ENCODE measurements at regions not wholly inside any gene's neighbourhood (a gene's known extent, or its start where the extent isn't known, plus 50 kb on each side); places are given as distances from the start of the nearest gene placed in this dataset.

- TF ChIP-seq CTCF (IDR thresholded peaks at IDR 0.05) = no peak
- no peak for TF ChIP-seq POLR2A (IDR thresholded peaks at IDR 0.05)
These were observed 299.1 kb upstream of the CDH8 start for GRCh38 chr16:62335356-62335755.

All from uterus (tissue), 2 donors.